Lung (tissue), 11 donors: ENCODE measurements at regions not wholly inside any gene's neighbourhood (a gene's known extent, or its start where the extent isn't known, plus 50 kb on each side); places are given as distances from the start of the nearest gene placed in this dataset.

Experiments used
- ATAC-seq: fragments of 200-7000 bp; cut with Tn5 transposase; one replicate; pipeline ENCODE4 v1.9.1; 2020; ENCODE audit warnings: moderate number of reproducible peaks; ENCODE audit not compliant: insufficient read depth, low FRiP score
- DNase-seq, 3 donors: peaks; one replicate each; pipeline ENCODE4 v3.0.0-alpha.2; 2013 to 2017
- H3K27ac ChIP-seq, 2 donors: one replicate each; pipeline ENCODE4 v1.5.1; 2013; ENCODE audit warnings: mild to moderate bottlenecking in 2 of 2, moderate library complexity in 2 of 2, control low read depth in 1 of 2, inconsistent platforms in 1 of 2, low read depth in 1 of 2, low read length in 1 of 2
- H3K27me3 ChIP-seq, 3 donors: one replicate each; pipeline ENCODE4 v1.5.1; 2013; ENCODE audit warnings: low read length in 2 of 3; ENCODE audit not compliant: control insufficient read depth in 3 of 3, insufficient read depth in 3 of 3
- H3K36me3 ChIP-seq, 4 donors: one replicate each; pipeline ENCODE4 v1.5.1; 2013; ENCODE audit warnings: low read length in 4 of 4, mild to moderate bottlenecking in 1 of 4, moderate library complexity in 1 of 4; ENCODE audit not compliant: control insufficient read depth in 4 of 4, insufficient read depth in 4 of 4
- H3K4me1 ChIP-seq, 5 donors: one replicate each; pipeline ENCODE4 v1.5.1; 2013; ENCODE audit warnings: low read length in 5 of 5, mild to moderate bottlenecking in 2 of 5, moderate library complexity in 1 of 5; ENCODE audit not compliant: control insufficient read depth in 5 of 5, insufficient read depth in 5 of 5
- H3K4me3 ChIP-seq: one replicate; pipeline ENCODE4 v1.5.1; 2013; ENCODE audit warnings: mild to moderate bottlenecking, control low read depth, moderate library complexity
- H3K9ac ChIP-seq, 2 donors: one replicate each; pipeline ENCODE4 v1.5.1; 2013; ENCODE audit warnings: low read length in 2 of 2, control low read depth in 1 of 2; ENCODE audit not compliant: insufficient read depth in 1 of 2
- H3K9me3 ChIP-seq, 4 donors: one replicate each; pipeline ENCODE4 v1.5.1; 2013; ENCODE audit warnings: low read length in 3 of 4, mild to moderate bottlenecking in 1 of 4, moderate library complexity in 1 of 4; ENCODE audit not compliant: control insufficient read depth in 4 of 4, insufficient read depth in 3 of 4
- WGBS, 2 donors: extraction: QIAGEN DNeasy Blood & Tissue Kit; methylation state at CpG; one replicate each; pipeline ENCODE4 v1.1.7; 2013; 5-methylcytosine and 5-hydroxymethylcytosine counted together
- TF ChIP-seq, protein P1 (sequence below): IDR thresholded peaks from 2 replicates; pipeline ENCODE4 v1.5.1; 2012; ENCODE audit warnings: mild to moderate bottlenecking; ENCODE audit errors: control extremely low read depth, extremely low read depth
- donor health status: control.
- donor health status: control.
- donor health status: Bipolar disorder and iron deficiency.
- donor health status: healthy.
- donor health status: DM: yes; HTN: yes; CAD: no.

DNA sequence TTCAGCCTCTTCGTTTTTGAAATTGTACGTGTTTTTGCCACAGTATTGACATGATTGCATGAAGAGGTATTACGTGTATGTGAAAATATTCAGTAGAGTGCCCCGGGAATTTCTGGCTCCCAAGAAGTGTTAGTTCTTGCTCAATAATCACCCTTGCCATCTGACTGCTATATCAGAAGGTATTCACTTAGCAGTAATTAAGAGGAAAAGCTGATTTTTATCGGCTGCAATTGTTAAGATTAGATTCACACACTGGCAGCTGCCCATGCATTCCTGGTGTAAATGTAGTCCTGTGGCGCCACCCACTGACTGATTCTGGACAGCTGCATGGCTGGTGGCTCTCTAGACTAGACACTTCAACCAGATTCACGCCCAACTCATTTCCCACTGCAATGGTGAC lies 440.1 kb upstream of the ADAMTS16 start:
- H3K36me3 ChIP-seq = no peaks in the 10 kb centered on the region
- no peak overlapping the region for H3K4me3 ChIP-seq
- peaks cover 0 to 9% (median 0%) of the 10 kb centered on the region in 5 donors for H3K4me1 ChIP-seq
- peak; percentile 64 to 83 (median 78) for DNase-seq
- WGBS, 2 donors = 30 to 45% methylated on average over 7 of the region's 7 CpGs
- H3K9ac ChIP-seq = no peak overlapping the region
- TF ChIP-seq, protein P1, sequence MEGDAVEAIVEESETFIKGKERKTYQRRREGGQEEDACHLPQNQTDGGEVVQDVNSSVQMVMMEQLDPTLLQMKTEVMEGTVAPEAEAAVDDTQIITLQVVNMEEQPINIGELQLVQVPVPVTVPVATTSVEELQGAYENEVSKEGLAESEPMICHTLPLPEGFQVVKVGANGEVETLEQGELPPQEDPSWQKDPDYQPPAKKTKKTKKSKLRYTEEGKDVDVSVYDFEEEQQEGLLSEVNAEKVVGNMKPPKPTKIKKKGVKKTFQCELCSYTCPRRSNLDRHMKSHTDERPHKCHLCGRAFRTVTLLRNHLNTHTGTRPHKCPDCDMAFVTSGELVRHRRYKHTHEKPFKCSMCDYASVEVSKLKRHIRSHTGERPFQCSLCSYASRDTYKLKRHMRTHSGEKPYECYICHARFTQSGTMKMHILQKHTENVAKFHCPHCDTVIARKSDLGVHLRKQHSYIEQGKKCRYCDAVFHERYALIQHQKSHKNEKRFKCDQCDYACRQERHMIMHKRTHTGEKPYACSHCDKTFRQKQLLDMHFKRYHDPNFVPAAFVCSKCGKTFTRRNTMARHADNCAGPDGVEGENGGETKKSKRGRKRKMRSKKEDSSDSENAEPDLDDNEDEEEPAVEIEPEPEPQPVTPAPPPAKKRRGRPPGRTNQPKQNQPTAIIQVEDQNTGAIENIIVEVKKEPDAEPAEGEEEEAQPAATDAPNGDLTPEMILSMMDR = no peak
- peak overlapping the region in 1 of 2 donors; percentile 64 for H3K27ac ChIP-seq
- H3K27me3 ChIP-seq = no peaks in the 10 kb centered on the region
- ATAC-seq = peak; percentile 87
- no peaks in the 10 kb centered on the region for H3K9me3 ChIP-seq

- Histone ChIP-seq H3K9ac (no peak overlapping the region), H3K27ac (no peak overlapping the region), H3K9me3 (no peaks in the 10 kb centered on the region), H3K4me1 (peaks cover 0 to 9% (median 0%) of the 10 kb centered on the region in 5 donors), H3K4me3 (no peak overlapping the region), H3K36me3 (no peaks in the 10 kb centered on the region), H3K27me3 (no peaks in the 10 kb centered on the region)
- ATAC-seq = no peak
- TF ChIP-seq, protein P1 = no peak
- DNase-seq = peak in 1 of 3 donors; percentile 20
- 56 to 70% methylated on average over 3 of the region's 3 CpGs for WGBS, 2 donors
Observed at GRCh38 chr5:4700871-4701270, 439.3 kb upstream of the ADAMTS16 start.

GRCh38 chr5:4703931-4704458 lies 436.1 kb upstream of the ADAMTS16 start:
- Histone ChIP-seq H3K4me3 (no peak overlapping the region), H3K9me3 (no peaks in the 10 kb centered on the region), H3K9ac (no peak overlapping the region), H3K36me3 (no peaks in the 10 kb centered on the region), H3K27me3 (no peaks in the 10 kb centered on the region), H3K4me1 (peaks cover 0 to 9% (median 0%) of the 10 kb centered on the region in 5 donors), H3K27ac (no peak overlapping the region)
- no peak for ATAC-seq
- whole genome bisulfite sequencing, 2 donors = 82 to 86% methylated on average over 4 of the region's 4 CpGs
- DNase-seq = no peak
- TF ChIP-seq, protein P1 = no peak

DNA sequence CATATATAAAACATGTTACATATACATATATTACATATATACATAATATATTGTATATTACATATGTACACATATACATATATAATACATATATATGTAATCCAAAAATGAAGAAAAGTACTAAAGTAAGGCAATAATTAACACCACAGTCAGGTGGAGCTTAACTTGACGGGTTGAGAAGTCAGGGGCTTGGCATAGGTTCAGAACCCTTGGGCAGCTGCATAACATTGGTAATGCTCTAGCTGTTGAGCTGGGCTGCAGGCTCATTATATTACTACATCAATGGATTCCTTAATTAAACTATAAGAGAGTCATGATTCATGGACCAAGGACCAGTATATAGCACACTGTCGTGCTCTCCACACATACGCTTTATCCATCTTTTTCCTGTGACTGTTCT lies 435.2 kb upstream of the ADAMTS16 start:
- H3K27ac ChIP-seq = no peak overlapping the region
- H3K36me3 ChIP-seq = no peaks in the 10 kb centered on the region
- TF ChIP-seq, protein P1 = no peak
- DNase-seq (no peak), ATAC-seq (no peak)
- WGBS, 2 donors = 88 to 89% methylated on average over 3 of the region's 3 CpGs
- H3K9me3 ChIP-seq = peaks cover 0 to 2% (median 0%) of the 10 kb centered on the region in 4 donors
- H3K4me1 ChIP-seq = peaks cover 0 to 7% (median 0%) of the 10 kb centered on the region in 5 donors
- H3K9ac ChIP-seq = no peak overlapping the region
- H3K4me3 ChIP-seq = no peak overlapping the region
- no peaks in the 10 kb centered on the region for H3K27me3 ChIP-seq
